ENCODE measurements at regions not wholly inside any gene's neighbourhood (a gene's known extent, or its start where the extent isn't known, plus 50 kb on each side); places are given as distances from the start of the nearest gene placed in this dataset.

DNA sequence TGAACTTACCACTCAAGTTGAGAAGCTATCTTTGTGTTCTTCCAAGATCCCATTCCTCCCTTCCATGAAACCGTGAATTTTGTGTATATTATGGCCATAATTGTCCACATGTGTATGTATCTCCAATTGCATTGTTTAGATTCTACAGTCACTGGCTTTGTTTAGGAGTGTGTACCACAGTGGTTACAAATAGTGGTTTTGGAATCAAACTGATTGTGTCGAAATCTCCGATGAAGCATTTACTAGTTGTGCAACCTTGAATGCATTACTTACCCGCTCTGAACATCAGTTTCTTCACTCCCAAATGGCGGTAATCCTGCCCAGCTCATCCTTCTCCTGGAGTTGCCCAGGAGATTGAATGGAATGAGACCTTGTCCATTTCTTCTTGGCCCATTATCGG, 145.0 kb upstream of the ZNF32 start:
- TF ChIP-seq, protein P1, sequence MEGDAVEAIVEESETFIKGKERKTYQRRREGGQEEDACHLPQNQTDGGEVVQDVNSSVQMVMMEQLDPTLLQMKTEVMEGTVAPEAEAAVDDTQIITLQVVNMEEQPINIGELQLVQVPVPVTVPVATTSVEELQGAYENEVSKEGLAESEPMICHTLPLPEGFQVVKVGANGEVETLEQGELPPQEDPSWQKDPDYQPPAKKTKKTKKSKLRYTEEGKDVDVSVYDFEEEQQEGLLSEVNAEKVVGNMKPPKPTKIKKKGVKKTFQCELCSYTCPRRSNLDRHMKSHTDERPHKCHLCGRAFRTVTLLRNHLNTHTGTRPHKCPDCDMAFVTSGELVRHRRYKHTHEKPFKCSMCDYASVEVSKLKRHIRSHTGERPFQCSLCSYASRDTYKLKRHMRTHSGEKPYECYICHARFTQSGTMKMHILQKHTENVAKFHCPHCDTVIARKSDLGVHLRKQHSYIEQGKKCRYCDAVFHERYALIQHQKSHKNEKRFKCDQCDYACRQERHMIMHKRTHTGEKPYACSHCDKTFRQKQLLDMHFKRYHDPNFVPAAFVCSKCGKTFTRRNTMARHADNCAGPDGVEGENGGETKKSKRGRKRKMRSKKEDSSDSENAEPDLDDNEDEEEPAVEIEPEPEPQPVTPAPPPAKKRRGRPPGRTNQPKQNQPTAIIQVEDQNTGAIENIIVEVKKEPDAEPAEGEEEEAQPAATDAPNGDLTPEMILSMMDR (conservative IDR thresholded peaks at IDR 0.05) = no peak
- TF ChIP-seq ZFX (IDR thresholded peaks at IDR 0.05) = no peak
